ENCODE measurements at regions not wholly inside any gene's neighbourhood (a gene's known extent, or its start where the extent isn't known, plus 50 kb on each side); places are given as distances from the start of the nearest gene placed in this dataset.

DNA sequence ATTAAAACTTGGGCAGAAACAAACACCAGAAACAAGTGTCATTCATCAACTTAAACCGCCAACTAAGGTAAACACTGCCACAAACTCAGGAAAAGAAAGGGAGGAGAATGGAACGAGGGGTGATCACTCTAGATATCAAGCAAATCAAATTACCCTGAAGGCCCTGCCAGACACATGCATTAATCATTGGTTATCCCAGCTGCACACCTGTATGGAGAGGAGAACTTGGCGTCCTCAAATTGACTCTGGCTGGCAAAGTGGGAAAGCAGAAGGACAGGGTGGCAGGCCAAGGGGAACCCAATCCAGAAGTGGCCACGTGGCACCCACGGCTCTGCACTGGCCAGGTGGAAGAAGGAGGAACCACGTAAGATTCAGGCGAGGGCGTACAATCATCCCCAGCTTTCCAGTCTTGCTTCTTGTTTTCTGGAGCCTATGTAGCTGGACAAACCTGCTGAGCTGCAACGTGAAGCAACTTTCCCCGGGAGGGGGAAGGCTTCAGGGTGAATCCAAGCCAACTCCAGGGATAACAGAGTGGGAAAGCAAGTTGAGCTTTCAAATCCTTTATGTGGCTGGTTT, 156.2 kb upstream of the JARID2 start:
- DNase-seq (ENCODE audit: low read depth in 2 of 2), result no peak
- TF ChIP-seq, protein P1, sequence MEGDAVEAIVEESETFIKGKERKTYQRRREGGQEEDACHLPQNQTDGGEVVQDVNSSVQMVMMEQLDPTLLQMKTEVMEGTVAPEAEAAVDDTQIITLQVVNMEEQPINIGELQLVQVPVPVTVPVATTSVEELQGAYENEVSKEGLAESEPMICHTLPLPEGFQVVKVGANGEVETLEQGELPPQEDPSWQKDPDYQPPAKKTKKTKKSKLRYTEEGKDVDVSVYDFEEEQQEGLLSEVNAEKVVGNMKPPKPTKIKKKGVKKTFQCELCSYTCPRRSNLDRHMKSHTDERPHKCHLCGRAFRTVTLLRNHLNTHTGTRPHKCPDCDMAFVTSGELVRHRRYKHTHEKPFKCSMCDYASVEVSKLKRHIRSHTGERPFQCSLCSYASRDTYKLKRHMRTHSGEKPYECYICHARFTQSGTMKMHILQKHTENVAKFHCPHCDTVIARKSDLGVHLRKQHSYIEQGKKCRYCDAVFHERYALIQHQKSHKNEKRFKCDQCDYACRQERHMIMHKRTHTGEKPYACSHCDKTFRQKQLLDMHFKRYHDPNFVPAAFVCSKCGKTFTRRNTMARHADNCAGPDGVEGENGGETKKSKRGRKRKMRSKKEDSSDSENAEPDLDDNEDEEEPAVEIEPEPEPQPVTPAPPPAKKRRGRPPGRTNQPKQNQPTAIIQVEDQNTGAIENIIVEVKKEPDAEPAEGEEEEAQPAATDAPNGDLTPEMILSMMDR (IDR thresholded peaks at IDR 0.05; ENCODE audit: low read depth, low read length), result no peak
- H3K4me3 ChIP-seq (replicated peaks in 1 of 2; ENCODE audit: low read depth in 2 of 2, low read length in 2 of 2), result no peak overlapping the region

GRCh38 chr6:15090145-15090579, 155.7 kb upstream of the JARID2 start:
- TF ChIP-seq, protein P1 (IDR thresholded peaks at IDR 0.05; ENCODE audit: low read depth, low read length), result no peak

DNA sequence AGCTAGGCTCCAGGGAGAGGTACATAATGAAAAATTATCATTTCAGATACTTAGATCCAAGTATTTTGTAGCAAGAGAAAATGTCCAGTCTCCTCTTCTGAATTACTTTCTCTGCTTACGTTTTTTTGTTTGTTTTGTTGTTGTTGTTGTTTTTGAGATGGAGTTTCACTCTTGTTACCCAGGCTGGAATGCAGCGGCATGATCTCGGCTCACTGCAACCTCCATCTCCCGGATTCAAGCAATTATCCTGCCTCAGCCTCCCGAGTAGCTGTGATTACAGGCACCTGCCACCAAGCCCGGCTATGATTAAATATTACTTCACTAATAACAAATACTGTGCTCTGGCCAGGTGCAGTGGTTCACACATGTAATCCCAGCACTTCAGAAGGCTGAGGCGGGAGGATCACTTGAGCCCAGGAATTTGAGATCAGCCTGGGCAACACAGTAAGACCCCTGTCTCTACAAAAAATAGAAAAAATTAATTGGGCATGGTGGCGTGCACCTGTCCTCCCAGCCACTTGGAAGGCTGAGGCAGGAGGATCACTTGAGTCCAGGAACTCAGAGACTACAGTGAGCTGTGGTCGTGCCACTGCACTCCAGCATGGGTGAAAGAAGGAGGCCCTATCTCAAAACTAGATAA, 155.0 kb upstream of the JARID2 start:
- DNase-seq (ENCODE audit: low read depth in 2 of 2), result no peak
- no peak overlapping the region for H3K4me3 ChIP-seq (replicated peaks in 1 of 2; ENCODE audit: low read depth in 2 of 2, low read length in 2 of 2)
- TF ChIP-seq, protein P1 (IDR thresholded peaks at IDR 0.05; ENCODE audit: low read depth, low read length), result no peak

More at GRCh38 chr6:15090145-15090579, 155.7 kb upstream of the JARID2 start:
- no peak for DNase-seq (ENCODE audit: low read depth in 2 of 2)
- H3K4me3 ChIP-seq (replicated peaks in 1 of 2; ENCODE audit: low read depth in 2 of 2, low read length in 2 of 2), result no peak overlapping the region

DNA sequence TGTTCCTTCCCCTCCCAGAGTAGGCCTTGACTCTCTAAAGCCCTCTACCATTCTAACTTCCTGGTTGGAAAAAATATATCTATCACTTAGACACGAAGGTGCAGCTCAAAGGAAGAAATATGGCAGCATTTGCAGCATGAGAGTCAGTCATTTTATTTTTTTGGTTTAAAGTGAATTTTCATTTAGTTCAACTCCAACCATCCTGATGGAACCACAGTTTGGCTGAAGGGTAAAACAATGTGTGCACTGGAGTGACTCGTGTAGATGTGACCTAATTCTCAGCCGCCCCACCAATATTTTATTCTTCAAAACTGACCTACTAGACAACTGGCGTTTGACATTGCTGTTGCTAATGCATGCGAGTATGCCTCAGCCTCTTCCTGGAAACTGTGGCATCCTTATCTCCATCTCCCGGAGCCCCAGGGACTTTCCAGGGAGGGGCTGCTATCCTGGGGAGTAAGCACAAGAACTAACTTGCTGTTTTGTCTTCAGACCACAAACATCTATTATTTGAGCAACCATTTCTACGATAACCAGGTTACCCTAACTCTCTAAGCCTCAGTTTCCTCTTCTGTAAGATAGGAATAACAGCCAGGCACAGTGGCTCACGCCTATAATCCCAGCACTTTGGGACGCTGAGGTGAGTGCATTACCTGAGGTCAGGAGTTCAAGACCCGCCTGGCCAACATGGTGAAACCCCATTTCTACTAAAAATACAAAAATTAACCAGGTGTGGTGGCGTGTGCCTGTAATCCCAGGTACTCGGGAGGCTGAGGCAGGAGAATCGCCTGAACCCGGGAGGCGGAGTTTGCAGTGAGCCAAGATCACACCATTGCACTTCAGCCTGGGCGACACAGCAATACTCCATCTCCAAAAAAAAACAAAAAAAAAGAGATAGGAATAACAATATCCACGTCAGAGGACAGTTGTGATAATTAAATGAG, 148.7 kb upstream of the JARID2 start:
- TF ChIP-seq, protein P1 (IDR thresholded peaks at IDR 0.05; ENCODE audit: low read depth, low read length), result no peak
- no peak for DNase-seq (ENCODE audit: low read depth in 2 of 2)
- H3K4me3 ChIP-seq (replicated peaks in 1 of 2; ENCODE audit: low read depth in 2 of 2, low read length in 2 of 2), result no peak overlapping the region

GRCh38 chr6:15101130-15101529, 144.7 kb upstream of the JARID2 start:
- no peak for DNase-seq (ENCODE audit: low read depth in 2 of 2)
- TF ChIP-seq, protein P1 (IDR thresholded peaks at IDR 0.05; ENCODE audit: low read depth, low read length), result no peak
- H3K4me3 ChIP-seq (replicated peaks in 1 of 2; ENCODE audit: low read depth in 2 of 2, low read length in 2 of 2), result no peak overlapping the region

DNA sequence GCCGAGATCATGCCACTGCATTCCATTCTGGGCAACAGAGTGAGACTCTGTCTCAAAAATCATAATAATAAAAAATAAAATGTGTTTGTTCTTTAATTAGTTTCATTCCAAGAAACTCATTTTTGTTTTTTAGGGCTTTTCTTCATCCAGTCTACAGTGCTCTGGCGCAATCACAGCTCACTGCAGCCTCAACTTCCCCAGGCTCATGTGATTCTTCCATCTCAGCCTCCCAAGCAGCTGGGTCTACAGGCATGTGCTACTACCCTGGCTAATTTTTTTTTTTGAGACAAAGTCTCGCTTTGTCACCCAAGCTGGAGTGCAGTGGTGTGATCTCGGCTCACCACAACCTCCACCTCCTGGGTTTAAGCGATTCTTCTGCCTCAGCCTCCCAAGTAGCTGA, 143.6 kb upstream of the JARID2 start:
- TF ChIP-seq, protein P1 (IDR thresholded peaks at IDR 0.05; ENCODE audit: low read depth, low read length), result no peak
- no peak overlapping the region for H3K4me3 ChIP-seq (replicated peaks in 1 of 2; ENCODE audit: low read depth in 2 of 2, low read length in 2 of 2)
- DNase-seq (ENCODE audit: low read depth in 2 of 2), result no peak
